Urothelium cell line (cell line): ENCODE measurements at regions not wholly inside any gene's neighbourhood (a gene's known extent, or its start where the extent isn't known, plus 50 kb on each side); places are given as distances from the start of the nearest gene placed in this dataset.
"Not testable (repeated sequence)": the region's sequence is repeated elsewhere in the genome, so short reads cannot be mapped to it uniquely, and the experiment has no call there.

ENCODE experiments used
- DNase-seq: peaks from one replicate; pipeline ENCODE4 v3.0.0; 2011; ENCODE audit warnings: low spot score, mixed read lengths
- FAIRE-seq: peaks from 2 replicates; lab custom pipeline; 2011; peaks lifted over from hg19 to GRCh38; lab: Jason Lieb, UNC

GRCh38 chrX:144185197-144185596 is 301.3 kb downstream of the UBE2NL start:
- not testable (repeated sequence) for DNase-seq, FAIRE-seq

- FAIRE-seq = peak; percentile 37
These were observed 304.6 kb downstream of the UBE2NL start for GRCh38 chrX:144188489-144188888.

GRCh38 chrX:144197057-144197456 is 313.2 kb downstream of the UBE2NL start:
- peak; percentile 59 for FAIRE-seq
- DNase-seq = not testable (repeated sequence)

More at GRCh38 chrX:144188489-144188888, 304.6 kb downstream of the UBE2NL start:
- not testable (repeated sequence) for DNase-seq

GRCh38 chrX:144202726-144203125 is 318.9 kb downstream of the UBE2NL start:
- not testable (repeated sequence) for FAIRE-seq

GRCh38 chrX:144208360-144209024 is 324.6 kb downstream of the UBE2NL start:
- not testable (repeated sequence) for DNase-seq
- peak; percentile 58 for FAIRE-seq

More at GRCh38 chrX:144202726-144203125, 318.9 kb downstream of the UBE2NL start:
- not testable (repeated sequence) for DNase-seq

GRCh38 chrX:144214651-144215050 is 330.8 kb downstream of the UBE2NL start:
- DNase-seq (no peak), FAIRE-seq (no peak)

GRCh38 chrX:144219035-144219434 is 335.2 kb downstream of the UBE2NL start:
- no peak for FAIRE-seq
- peak; percentile 0 for DNase-seq

GRCh38 chrX:144231116-144231785 is 347.4 kb downstream of the UBE2NL start:
- FAIRE-seq = not testable (repeated sequence)

GRCh38 chrX:144253356-144253755 is 369.5 kb downstream of the UBE2NL start:
- DNase-seq (no peak), FAIRE-seq (no peak)

More at GRCh38 chrX:144231116-144231785, 347.4 kb downstream of the UBE2NL start:
- DNase-seq = not testable (repeated sequence)

- FAIRE-seq (no peak), DNase-seq (no peak)
These were observed 375.2 kb downstream of the UBE2NL start for GRCh38 chrX:144259054-144259453.

- FAIRE-seq (no peak), DNase-seq (no peak)
These were observed 381.8 kb downstream of the UBE2NL start for GRCh38 chrX:144265641-144266040.

- DNase-seq = no peak
- no peak for FAIRE-seq
These were observed 391.5 kb downstream of the UBE2NL start for GRCh38 chrX:144275367-144275766.

- FAIRE-seq = no peak
These were observed 392.0 kb downstream of the UBE2NL start for GRCh38 chrX:144275843-144276242.

GRCh38 chrX:144293229-144293628 is 409.4 kb downstream of the UBE2NL start:
- no peak for DNase-seq
- no peak for FAIRE-seq

More at GRCh38 chrX:144275843-144276242, 392.0 kb downstream of the UBE2NL start:
- no peak for DNase-seq

GRCh38 chrX:144295921-144296320 is 412.1 kb downstream of the UBE2NL start:
- FAIRE-seq (no peak), DNase-seq (no peak)

- no peak for DNase-seq
These were observed 413.4 kb downstream of the UBE2NL start for GRCh38 chrX:144297221-144297620.

GRCh38 chrX:144327495-144327894 is 443.6 kb downstream of the UBE2NL start:
- no peak for FAIRE-seq

More at GRCh38 chrX:144297221-144297620, 413.4 kb downstream of the UBE2NL start:
- no peak for FAIRE-seq

GRCh38 chrX:144333429-144333828 is 449.6 kb downstream of the UBE2NL start:
- no peak for DNase-seq
- FAIRE-seq = no peak

More at GRCh38 chrX:144327495-144327894, 443.6 kb downstream of the UBE2NL start:
- peak; percentile 4 for DNase-seq

- no peak for FAIRE-seq
- DNase-seq = no peak
These were observed 450.7 kb downstream of the UBE2NL start for GRCh38 chrX:144334577-144334976.

GRCh38 chrX:144335402-144335801 is 451.5 kb downstream of the UBE2NL start:
- FAIRE-seq = no peak
- no peak for DNase-seq

GRCh38 chrX:144379156-144379555 is 495.3 kb downstream of the UBE2NL start:
- FAIRE-seq = no peak
- no peak for DNase-seq

- FAIRE-seq = no peak
- DNase-seq = no peak
These were observed 504.9 kb downstream of the UBE2NL start for GRCh38 chrX:144388738-144389137.
